Right atrium auricular region (tissue), 2 donors: ENCODE measurements at regions not wholly inside any gene's neighbourhood (a gene's known extent, or its start where the extent isn't known, plus 50 kb on each side); places are given as distances from the start of the nearest gene placed in this dataset.

Experiments
- DNase-seq: peaks from one replicate; pipeline ENCODE4 v3.0.0-alpha.2; 2019; ENCODE audit warnings: low spot score
- H3K27ac ChIP-seq, 2 donors: fragments of 200-600 bp; sonication (generic); 1 replicate in 1 of 2; 2 replicates in 1 of 2; pipeline ENCODE4 v1.5.1; 2016 to 2019
- H3K27me3 ChIP-seq, 2 donors: fragments of 200-600 bp; sonication (generic); one replicate each; pipeline versions ENCODE4 v1.5.1 to v1.6.0; 2017 to 2019
- H3K36me3 ChIP-seq: fragments of 200-600 bp; sonication (generic); one replicate; pipeline ENCODE4 v1.5.1; 2016
- H3K4me1 ChIP-seq, 2 donors: fragments of 200-600 bp; sonication (generic); one replicate each; pipeline versions ENCODE4 v1.5.1 to v1.6.0; 2017 to 2019
- H3K4me3 ChIP-seq, 2 donors: fragments of 200-600 bp; sonication (generic); 1 replicate in 1 of 2; 2 replicates in 1 of 2; pipeline ENCODE4 v1.5.1; 2017 to 2019; ENCODE audit warnings: mild to moderate bottlenecking in 1 of 2, moderate library complexity in 1 of 2
- H3K9me3 ChIP-seq, 2 donors: fragments of 200-600 bp; sonication (generic); one replicate each; pipeline ENCODE4 v1.5.1; 2019
- CTCF ChIP-seq, 2 donors: fragments of 200-600 bp; sonication (generic); IDR thresholded peaks; one replicate each; pipeline ENCODE4 v1.5.1; 2019; ENCODE audit warnings: antibody characterized with exemption in 2 of 2

GRCh38 chr16:85430523-85431421, 182.3 kb upstream of the GSE1 start:
- no peak for TF ChIP-seq CTCF (IDR thresholded peaks at IDR 0.05)
- no peaks in the 10 kb centered on the region for H3K4me1 ChIP-seq
- no peak for DNase-seq
- no peaks in the 10 kb centered on the region for H3K9me3 ChIP-seq
- H3K27ac ChIP-seq = no peak overlapping the region
- H3K36me3 ChIP-seq = no peaks in the 10 kb centered on the region
- no peak overlapping the region for H3K4me3 ChIP-seq
- no peaks in the 10 kb centered on the region for H3K27me3 ChIP-seq

DNA sequence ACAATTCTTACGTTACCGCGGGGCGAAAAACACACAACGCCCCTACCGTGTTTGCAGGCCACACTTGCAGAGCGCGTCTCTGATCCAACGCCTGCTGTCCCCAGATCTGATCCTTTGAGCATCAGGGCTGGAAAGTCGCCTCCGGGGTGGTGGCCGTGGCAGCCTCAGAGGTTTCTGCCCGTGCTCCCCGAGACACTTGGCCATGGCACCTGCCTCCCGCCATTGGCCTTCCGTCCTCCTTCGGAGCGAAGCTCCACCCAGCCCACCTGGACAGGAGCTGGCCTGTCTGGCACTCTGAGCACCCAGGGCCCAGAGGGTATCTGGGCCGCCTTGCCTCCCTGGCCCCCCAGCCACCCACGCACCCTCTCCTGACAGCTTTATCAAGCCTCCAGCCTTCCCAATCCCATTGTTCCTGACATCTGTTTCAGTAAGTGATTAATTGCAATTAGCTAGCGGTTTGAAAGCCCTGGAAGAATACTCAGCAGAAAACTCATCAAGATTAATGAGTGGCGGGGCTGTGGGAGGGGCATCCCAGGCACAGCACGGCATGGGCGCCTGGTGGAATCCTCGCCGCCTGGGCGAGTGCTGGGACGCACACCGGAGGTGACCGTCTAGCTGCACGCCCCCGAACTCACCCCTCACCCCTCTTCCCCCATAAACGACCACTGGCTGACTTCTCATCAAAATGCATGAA, 181.5 kb upstream of the GSE1 start:
- Histone ChIP-seq H3K27me3 (no peaks in the 10 kb centered on the region), H3K9me3 (no peaks in the 10 kb centered on the region), H3K27ac (no peak overlapping the region), H3K36me3 (no peaks in the 10 kb centered on the region), H3K4me1 (peaks cover 0 to 2% of the 10 kb centered on the region in 2 donors), H3K4me3 (no peak overlapping the region)
- no peak for DNase-seq
- no peak for TF ChIP-seq CTCF (IDR thresholded peaks at IDR 0.05)

GRCh38 chr16:85432606-85433005, 180.5 kb upstream of the GSE1 start:
- H3K36me3 ChIP-seq = no peaks in the 10 kb centered on the region
- DNase-seq = no peak
- no peak overlapping the region for H3K4me3 ChIP-seq
- no peaks in the 10 kb centered on the region for H3K27me3 ChIP-seq
- peaks cover 0 to 13% of the 10 kb centered on the region in 2 donors for H3K4me1 ChIP-seq
- no peak for TF ChIP-seq CTCF (IDR thresholded peaks at IDR 0.05)
- no peak overlapping the region for H3K27ac ChIP-seq
- H3K9me3 ChIP-seq = no peaks in the 10 kb centered on the region

- H3K4me3 ChIP-seq = no peak overlapping the region
- peaks cover 0 to 13% of the 10 kb centered on the region in 2 donors for H3K4me1 ChIP-seq
- DNase-seq = no peak
- H3K27ac ChIP-seq = no peak overlapping the region
- H3K27me3 ChIP-seq = no peaks in the 10 kb centered on the region
- no peaks in the 10 kb centered on the region for H3K36me3 ChIP-seq
- no peak for TF ChIP-seq CTCF (IDR thresholded peaks at IDR 0.05)
- H3K9me3 ChIP-seq = no peaks in the 10 kb centered on the region
These were observed 179.6 kb upstream of the GSE1 start for GRCh38 chr16:85433477-85433876.

- Histone ChIP-seq H3K27me3 (no peaks in the 10 kb centered on the region), H3K4me3 (no peak overlapping the region), H3K9me3 (no peaks in the 10 kb centered on the region), H3K36me3 (no peaks in the 10 kb centered on the region), H3K27ac (no peak overlapping the region), H3K4me1 (peaks cover 0 to 13% of the 10 kb centered on the region in 2 donors)
- TF ChIP-seq CTCF (IDR thresholded peaks at IDR 0.05) = no peak
- no peak for DNase-seq
These were observed 177.8 kb upstream of the GSE1 start for GRCh38 chr16:85435286-85435685.
